ENCODE measurements at regions not wholly inside any gene's neighbourhood (a gene's known extent, or its start where the extent isn't known, plus 50 kb on each side); places are given as distances from the start of the nearest gene placed in this dataset.

DNA sequence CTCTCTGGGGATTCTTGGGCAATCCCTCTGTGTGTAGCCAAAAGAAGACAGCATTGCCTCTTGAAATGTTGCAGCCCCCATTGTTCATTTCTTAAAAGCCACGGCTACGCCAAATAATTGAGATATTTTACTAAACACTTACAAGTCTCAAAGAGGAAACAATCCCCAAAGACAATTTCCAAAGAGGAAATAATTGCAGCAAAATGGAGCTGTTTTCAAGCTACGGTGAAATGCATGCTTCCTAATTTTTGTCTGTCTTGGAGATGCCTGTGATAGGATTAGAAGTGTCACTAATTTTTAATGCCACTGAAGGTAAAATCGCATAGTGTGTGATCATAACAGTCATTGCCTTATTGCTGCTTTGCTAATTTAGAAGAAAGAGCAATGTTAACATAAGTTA is 72.9 kb upstream of the NAMPT start:
- TF ChIP-seq CTCF (IDR thresholded peaks at IDR 0.05) (no peak), POLR2A (IDR thresholded peaks at IDR 0.05) (no peak)
